Breast epithelium (tissue), 3 donors: ENCODE measurements at regions not wholly inside any gene's neighbourhood (a gene's known extent, or its start where the extent isn't known, plus 50 kb on each side); places are given as distances from the start of the nearest gene placed in this dataset.

Experiments
- POLR2A ChIP-seq: fragments of 450-650 bp; IDR thresholded peaks from one replicate; pipeline ENCODE4 v1.6.1; 2016; ENCODE audit warnings: antibody characterized with exemption, mild to moderate bottlenecking, moderate library complexity
- TF ChIP-seq, protein P1 (sequence below), 3 donors: fragments of 450-650 bp; IDR thresholded peaks; one replicate each; pipeline ENCODE4 v1.5.1; 2016 to 2017; ENCODE audit warnings: antibody characterized with exemption in 3 of 3, mild to moderate bottlenecking in 3 of 3, moderate library complexity in 3 of 3

DNA sequence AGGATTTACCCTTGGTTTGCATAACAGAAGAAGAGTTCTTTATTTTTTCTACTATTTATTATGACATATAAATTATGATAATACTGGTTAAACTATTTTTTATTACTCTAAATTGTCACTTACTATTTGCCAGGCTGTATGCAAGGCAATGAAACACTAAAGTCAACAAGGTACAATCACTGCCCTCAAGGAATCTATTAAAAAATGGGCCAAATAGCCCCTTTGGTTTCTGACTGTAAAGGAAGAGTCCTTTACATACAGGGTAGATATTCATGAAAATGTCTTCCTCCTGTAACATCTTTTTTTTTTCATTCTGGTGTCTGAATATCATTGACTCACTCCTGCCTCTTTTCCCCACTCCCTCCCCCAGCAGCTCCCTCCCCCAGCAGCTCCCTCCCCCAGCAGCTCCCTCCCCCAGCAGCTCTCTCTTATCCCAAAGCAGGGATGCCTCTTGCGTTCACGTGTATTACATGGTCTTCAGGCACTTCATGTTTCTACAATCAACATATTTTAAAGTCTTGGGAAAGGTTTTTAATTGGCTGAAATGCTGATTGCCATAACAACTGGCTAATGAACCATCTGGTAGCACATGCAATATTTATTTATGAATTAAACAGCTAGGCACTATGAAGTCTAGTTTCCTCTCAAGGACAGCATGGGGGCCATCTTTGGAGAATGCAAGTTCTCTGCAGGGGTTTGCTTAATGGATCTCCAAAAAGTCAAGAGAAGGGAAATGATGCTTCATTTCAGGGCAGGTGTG, 400.4 kb upstream of the PLXNA2 start:
- TF ChIP-seq POLR2A, result no peak
- TF ChIP-seq, protein P1, sequence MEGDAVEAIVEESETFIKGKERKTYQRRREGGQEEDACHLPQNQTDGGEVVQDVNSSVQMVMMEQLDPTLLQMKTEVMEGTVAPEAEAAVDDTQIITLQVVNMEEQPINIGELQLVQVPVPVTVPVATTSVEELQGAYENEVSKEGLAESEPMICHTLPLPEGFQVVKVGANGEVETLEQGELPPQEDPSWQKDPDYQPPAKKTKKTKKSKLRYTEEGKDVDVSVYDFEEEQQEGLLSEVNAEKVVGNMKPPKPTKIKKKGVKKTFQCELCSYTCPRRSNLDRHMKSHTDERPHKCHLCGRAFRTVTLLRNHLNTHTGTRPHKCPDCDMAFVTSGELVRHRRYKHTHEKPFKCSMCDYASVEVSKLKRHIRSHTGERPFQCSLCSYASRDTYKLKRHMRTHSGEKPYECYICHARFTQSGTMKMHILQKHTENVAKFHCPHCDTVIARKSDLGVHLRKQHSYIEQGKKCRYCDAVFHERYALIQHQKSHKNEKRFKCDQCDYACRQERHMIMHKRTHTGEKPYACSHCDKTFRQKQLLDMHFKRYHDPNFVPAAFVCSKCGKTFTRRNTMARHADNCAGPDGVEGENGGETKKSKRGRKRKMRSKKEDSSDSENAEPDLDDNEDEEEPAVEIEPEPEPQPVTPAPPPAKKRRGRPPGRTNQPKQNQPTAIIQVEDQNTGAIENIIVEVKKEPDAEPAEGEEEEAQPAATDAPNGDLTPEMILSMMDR (IDR thresholded peaks at IDR 0.05), result no peak
